HT1080 (cell line): ENCODE measurements at regions not wholly inside any gene's neighbourhood (a gene's known extent, or its start where the extent isn't known, plus 50 kb on each side); places are given as distances from the start of the nearest gene placed in this dataset.
A peak's percentile ranks its signal among the peaks of the same experiment; 100 is the strongest.
"Not testable (repeated sequence)": the region's sequence is repeated elsewhere in the genome, so short reads cannot be mapped to it uniquely, and the experiment has no call there.

Experiments used
- DNase-seq: peaks from one replicate; pipeline ENCODE4 v3.0.0-alpha.2; 2015; ENCODE audit warnings: low read depth

DNA sequence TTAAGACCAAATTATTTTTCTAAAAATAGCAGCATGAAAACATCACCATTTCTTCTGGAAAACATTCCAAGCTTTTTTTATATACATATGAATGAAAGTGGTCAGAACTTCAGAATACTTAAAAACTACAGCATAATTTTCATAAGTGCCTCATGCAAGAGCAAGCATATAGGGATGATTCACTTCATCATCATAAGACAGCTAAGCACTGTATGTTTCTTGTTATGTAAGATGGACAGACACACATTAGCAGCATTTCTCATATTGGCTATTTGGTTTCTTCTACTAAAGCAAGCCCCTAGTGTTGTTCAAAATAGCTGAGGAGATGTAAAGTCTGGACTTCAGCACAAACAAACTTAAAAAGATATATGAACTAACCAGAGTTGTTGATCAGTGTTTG is 213.1 kb upstream of the NOCT start:
- no peak for DNase-seq

DNA sequence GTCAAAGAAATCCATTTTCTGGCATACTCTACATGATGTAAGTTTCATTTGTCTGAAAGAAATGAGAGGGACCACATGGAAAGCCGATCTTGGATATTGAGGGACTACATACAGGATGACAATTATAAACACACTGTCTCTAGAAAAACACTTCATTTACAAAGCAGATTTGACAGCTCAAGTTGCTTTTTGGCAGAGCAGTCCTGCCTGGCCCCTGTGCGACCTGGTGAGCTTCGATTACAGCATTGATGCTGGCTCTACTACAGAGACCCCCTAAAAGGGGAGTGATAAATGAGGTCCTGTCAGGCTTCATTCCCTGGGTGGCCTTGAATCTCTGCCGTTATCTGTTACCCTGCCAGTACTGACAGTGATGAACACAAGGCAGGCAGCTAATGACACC is 215.2 kb upstream of the NOCT start:
- no peak for DNase-seq

DNA sequence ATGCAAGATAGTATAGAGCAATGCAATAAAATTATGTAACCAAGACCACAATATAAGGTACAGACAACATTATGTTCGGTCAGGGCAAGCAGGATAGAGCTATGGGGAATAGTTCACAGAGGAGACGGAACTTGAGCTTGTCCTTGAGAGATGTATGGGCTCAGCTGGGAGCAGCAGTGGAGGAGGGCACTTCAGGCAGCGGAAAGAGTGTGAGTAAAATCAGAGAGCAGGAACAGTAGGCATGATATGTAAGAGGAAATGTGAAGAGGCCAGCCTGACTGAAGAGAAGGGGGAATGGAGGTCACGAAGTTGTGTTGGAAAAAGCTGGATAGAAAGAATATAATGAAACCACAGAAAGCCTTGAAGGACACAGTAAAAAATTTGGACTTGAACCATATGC is 217.2 kb upstream of the NOCT start:
- DNase-seq = no peak

DNA sequence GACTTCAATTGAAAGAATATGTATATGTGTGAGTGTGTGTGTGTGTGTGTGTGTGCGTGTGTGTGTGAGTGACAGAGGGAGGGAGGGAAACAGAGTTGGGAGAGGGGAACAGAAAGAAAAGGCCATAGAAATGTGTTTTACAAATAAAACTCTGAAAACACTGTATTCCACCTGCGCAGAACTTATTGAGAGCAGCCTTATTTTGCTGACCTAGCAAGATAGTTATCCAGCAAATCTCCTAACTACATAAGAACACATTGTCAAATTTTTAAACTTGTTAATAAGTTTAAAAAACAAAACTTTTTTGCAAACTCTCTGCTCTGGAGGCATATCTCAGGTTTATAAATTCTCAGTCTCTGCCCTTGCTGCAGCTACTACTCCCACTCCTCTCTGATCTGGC is 217.9 kb upstream of the NOCT start:
- DNase-seq = no peak

DNA sequence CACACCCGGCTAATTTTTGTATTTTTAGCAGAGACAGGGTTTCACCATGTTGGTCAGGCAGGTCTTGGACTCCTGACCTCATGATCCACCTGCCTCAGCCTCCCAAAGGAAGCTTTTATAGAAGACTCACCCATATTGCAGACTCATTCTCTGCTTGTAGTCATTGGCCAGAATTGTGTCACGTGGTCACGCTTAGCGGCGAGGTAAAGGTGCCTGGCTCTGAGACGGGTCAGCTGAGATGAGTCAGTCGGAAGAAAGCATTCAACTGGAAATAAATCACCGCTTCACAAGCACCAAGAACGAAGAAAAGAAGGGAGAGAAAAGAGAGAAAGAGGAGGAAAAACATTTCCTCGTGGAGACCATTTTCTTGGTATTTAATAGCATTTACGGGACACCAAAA is 218.8 kb upstream of the NOCT start:
- DNase-seq = peak; percentile 21

- no peak for DNase-seq
Observed at GRCh38 chr4:138790706-138791340, 224.8 kb upstream of the NOCT start.

GRCh38 chr4:138789796-138790195 is 225.8 kb upstream of the NOCT start:
- DNase-seq = no peak

DNA sequence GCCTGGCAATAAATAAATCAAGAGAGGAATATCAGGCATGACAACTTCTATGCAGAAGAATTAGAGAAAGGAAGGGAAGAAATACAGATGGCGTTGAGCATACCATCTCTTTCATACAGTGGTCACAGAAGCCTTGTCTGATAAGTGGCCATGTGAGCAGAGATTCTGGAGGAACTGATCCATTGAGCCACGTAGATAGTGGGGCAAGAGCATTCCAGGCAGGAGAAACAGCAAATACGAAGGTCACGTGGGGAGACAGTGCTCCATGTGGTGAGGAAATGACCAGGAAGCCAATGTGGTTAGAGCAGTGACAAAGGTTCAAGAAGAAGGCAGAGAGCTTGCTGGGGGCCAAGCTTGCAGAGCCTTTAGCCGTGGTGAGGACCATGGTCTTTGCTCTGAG is 226.7 kb upstream of the NOCT start:
- DNase-seq = peak; percentile 11

DNA sequence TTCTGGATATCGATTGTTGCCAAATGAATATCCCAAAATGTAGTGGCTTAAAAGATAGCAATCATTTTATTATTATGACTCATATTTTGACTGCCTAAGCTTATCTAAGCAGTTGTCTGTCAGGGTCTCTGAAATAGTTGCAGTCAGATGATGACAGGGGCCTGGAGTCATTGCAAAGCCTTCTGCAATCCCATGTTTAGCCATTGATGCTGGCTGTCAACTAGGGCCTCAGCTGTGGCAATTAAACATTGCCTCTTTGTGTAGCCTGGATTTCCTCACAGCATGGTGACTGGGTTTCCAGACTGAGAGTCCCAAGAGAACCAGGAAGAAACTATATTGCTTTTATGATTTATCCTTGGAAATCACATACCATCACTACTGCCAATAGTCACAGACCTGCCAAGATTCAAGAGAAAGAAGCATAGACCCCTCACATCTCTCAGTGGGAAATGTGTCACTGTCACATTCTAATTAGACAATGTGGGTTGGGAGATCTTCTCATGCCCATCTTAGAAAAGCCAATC is 227.3 kb upstream of the NOCT start:
- no peak for DNase-seq

- DNase-seq = not testable (repeated sequence)
Observed at GRCh38 chr4:138779761-138780160, 235.8 kb upstream of the NOCT start.

DNA sequence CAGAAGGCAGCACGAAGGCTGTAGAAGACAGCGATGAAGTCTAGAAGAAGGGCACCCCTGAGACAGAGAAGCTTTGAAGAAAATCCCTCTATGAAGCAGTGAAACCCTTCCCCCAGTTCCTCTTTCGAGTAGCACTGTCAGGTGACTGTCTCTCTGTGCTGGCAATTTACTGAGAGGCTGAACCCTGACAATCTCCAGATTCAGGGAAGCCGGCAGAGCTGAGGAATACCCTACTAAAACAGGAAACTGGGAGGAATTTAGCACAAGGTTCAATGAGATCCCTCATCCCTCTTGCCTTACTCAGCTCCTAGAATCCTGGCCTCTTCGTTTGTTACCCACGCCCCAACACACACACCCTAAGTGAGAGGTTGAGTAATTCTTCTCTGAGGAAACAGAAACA is 239.7 kb upstream of the NOCT start:
- peak; percentile 23 for DNase-seq

GRCh38 chr4:138775489-138775888 is 240.1 kb upstream of the NOCT start:
- no peak for DNase-seq

- no peak for DNase-seq
Observed at GRCh38 chr4:138774940-138775339, 240.6 kb upstream of the NOCT start.

GRCh38 chr4:138774125-138774524 is 241.5 kb upstream of the NOCT start:
- not testable (repeated sequence) for DNase-seq

- DNase-seq = no peak
Observed at GRCh38 chr4:138773321-138773720, 242.3 kb upstream of the NOCT start.

DNA sequence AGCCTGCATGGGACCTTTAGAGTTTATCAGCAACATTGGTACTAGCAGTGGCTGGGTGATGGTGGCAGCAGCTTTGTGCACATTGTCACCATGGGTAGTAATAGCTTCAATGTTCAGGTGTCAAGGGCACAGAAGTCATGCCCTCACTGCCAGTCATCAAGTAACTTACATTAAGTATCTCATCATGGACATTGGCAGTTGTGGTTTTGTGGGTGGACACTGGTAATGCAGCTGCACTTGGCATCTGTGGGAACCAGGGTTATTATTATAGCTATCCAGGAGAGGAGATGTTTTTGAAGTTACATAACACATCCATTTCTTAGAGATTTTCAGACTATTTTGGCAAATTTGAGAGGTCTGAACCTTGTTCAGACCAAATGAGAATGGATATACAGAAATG is 243.2 kb upstream of the NOCT start:
- DNase-seq = no peak

- DNase-seq = no peak
Observed at GRCh38 chr4:138770818-138771217, 244.8 kb upstream of the NOCT start.

DNA sequence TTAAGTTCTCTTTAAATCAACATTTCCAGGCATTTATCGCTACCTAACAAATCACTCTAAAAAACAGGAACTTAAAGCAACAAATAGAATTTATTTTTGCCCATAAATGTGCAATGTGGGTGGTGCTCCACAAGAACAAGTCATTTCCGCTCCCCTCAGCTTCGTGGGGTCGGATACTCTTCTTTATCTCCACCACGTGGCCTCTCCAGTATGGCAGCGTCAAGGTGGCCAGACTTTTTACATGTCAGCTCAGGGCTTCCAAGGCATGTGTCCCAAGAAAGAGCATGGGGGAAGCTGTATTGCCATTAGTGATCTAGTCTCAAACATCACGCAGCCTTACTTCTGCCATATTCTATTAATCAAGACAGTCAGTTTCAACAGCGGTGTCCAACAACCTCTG is 249.2 kb upstream of the NOCT start:
- DNase-seq = no peak

DNA sequence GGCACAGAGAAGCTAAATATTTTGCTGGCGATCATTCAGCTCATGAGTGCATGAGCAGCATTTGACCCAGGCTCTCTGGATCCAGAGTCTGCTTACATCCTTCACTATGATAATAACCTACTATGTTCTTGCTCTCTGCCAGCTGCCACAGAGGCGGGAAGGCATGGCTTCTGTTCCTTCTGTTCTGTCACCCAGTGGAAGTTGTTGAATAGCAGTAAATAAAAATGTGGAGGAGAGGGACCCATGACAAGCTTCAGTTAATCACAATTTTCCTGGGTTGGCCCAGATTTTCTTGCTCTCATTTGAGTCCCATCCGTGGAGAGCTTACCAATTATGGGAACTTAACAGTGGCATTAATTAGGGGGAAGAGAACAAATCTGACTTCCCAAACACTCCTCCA is 250.1 kb upstream of the NOCT start:
- DNase-seq = no peak

- DNase-seq = no peak
Observed at GRCh38 chr4:138761638-138762220, 253.9 kb upstream of the NOCT start.

DNA sequence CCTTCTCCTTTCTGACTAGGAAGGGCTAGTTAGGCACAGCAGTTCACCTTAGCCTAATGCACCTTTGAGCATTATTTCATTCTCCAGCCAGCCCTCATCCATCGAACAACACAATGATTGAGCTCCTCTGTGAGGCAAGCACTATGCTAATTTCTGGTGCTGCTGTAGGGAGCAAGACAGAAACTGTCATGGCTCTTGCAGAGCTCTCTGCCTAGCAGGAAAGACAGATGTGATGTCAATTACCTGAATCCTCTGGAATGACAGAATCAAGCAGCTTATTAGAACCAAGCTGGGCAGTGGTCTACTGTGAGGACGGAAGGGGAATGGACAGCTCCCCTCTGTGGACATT is 256.1 kb upstream of the NOCT start:
- no peak for DNase-seq

- DNase-seq = no peak
Observed at GRCh38 chr4:138758876-138759553, 256.6 kb upstream of the NOCT start.

DNA sequence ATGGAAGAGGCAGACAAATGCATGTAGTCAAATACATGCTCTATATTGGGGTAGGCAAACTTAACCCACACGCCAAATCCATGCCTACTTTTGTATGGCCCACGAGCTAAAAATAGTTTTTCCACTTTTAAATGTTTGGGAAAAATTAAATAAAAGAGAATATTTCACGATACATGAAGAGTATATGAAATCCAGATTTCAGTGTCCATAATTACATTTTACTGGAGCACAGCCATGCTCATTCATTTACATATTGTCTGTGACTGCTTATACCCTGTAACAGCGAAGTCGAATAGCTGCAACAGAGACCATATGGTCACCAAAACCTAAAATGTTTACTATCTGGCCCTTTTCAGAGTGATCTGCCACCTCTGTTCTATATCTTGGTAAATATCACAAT is 257.4 kb upstream of the NOCT start:
- no peak for DNase-seq
